H1 (cell line): ENCODE measurements at regions not wholly inside any gene's neighbourhood (a gene's known extent, or its start where the extent isn't known, plus 50 kb on each side); places are given as distances from the start of the nearest gene placed in this dataset.

Experiments used
- CTCF ChIA-PET: fragments of 300-600 bp; sonication (Branson Sonifier 250); formaldehyde crosslinking; loops from one replicate; lab custom pipeline; 2021; ENCODE audit not compliant: partially characterized antibody; lab: Charles Lee
- POLR2A ChIA-PET: fragments of 300-600 bp; sonication (Branson Sonifier 250); formaldehyde crosslinking; loops from one replicate; lab custom pipeline; 2021; ENCODE audit warnings: inconsistent platforms; ENCODE audit not compliant: partially characterized antibody; lab: Charles Lee
- DNase-seq, 2 experiments: peaks; one replicate each; pipeline versions ENCODE4 v3.0.0 to v3.0.0-alpha.2; 2010 to 2022; ENCODE audit warnings: low spot score in 2 of 2, low read depth in 1 of 2, mixed read lengths in 1 of 2
- FAIRE-seq: peaks from 2 replicates; lab custom pipeline; 2011; peaks lifted over from hg19 to GRCh38; lab: Jason Lieb, UNC
- H2AFZ ChIP-seq: 2 replicates; pipeline ENCODE4 v1.8.1; 2012; ENCODE audit warnings: low read length, inconsistent platforms
- H2AK5ac ChIP-seq: 2 replicates; pipeline ENCODE4 v1.6.1; 2013; ENCODE audit warnings: low read depth, low read length
- H2BK120ac ChIP-seq: replicated peaks from 2 replicates; pipeline ENCODE3; 2013; ENCODE audit warnings: low read depth, low read length, inconsistent platforms
- H2BK12ac ChIP-seq: 2 replicates; pipeline ENCODE4 v1.6.1; 2013; ENCODE audit warnings: low read depth, low read length
- H2BK15ac ChIP-seq: 2 replicates; pipeline ENCODE4 v1.6.1; 2013; ENCODE audit warnings: low read length
- H2BK20ac ChIP-seq: 2 replicates; pipeline ENCODE4 v1.6.1; 2013; ENCODE audit warnings: low read length
- H2BK5ac ChIP-seq: 2 replicates; pipeline ENCODE4 v1.6.1; 2013; ENCODE audit warnings: low read depth, low read length
- H3K14ac ChIP-seq: 2 replicates; pipeline ENCODE4 v1.6.1; 2013; ENCODE audit warnings: inconsistent platforms; ENCODE audit not compliant: insufficient read length
- H3K18ac ChIP-seq: 2 replicates; pipeline ENCODE4 v1.6.1; 2013; ENCODE audit warnings: low read length; ENCODE audit errors: extremely low read depth
- H3K23ac ChIP-seq: 2 replicates; pipeline ENCODE4 v1.6.1; 2013; ENCODE audit warnings: inconsistent platforms; ENCODE audit not compliant: insufficient read length
- H3K23me2 ChIP-seq: 2 replicates; pipeline ENCODE4 v1.6.1; 2013; ENCODE audit warnings: low read depth, low read length
- H3K27ac ChIP-seq: 2 replicates; pipeline ENCODE4 v1.6.1; 2011; ENCODE audit warnings: low read depth, low read length, inconsistent platforms
- H3K27me3 ChIP-seq, 4 experiments: replicated peaks in 1 of 4; 1 replicate in 1 of 4; 2 replicates in 3 of 4; pipeline versions ENCODE4 v1.6.1 to v1.8.1; 2011 to 2013; ENCODE audit warnings: low read length in 3 of 4, mild to moderate bottlenecking in 3 of 4, inconsistent platforms in 2 of 4, mixed read lengths in 2 of 4, moderate library complexity in 1 of 4; ENCODE audit not compliant: control insufficient read depth in 3 of 4, insufficient read depth in 3 of 4; ENCODE audit errors: extremely low read depth in 1 of 4
- H3K36me3 ChIP-seq, 4 experiments: 2 replicates each; pipeline versions ENCODE4 v1.6.1 to v1.8.1; 2011 to 2013; ENCODE audit warnings: mild to moderate bottlenecking in 4 of 4, low read length in 3 of 4, moderate library complexity in 2 of 4, control low read depth in 1 of 4, inconsistent platforms in 1 of 4; ENCODE audit not compliant: insufficient read depth in 4 of 4, control insufficient read depth in 2 of 4
- H3K4ac ChIP-seq: replicated peaks from 2 replicates; pipeline ENCODE3; 2013; ENCODE audit warnings: low read length, low read depth, mixed read lengths, inconsistent platforms; ENCODE audit not compliant: insufficient read length
- H3K4me1 ChIP-seq, 4 experiments: replicated peaks in 1 of 4; 1 replicate in 1 of 4; 2 replicates in 3 of 4; pipeline versions ENCODE4 v1.6.1 to v1.8.1; 2011 to 2013; ENCODE audit warnings: low read length in 3 of 4, inconsistent platforms in 2 of 4, mixed read lengths in 1 of 4; ENCODE audit not compliant: insufficient read depth in 4 of 4, control insufficient read depth in 3 of 4
- H3K4me2 ChIP-seq, 2 experiments: 2 replicates each; pipeline versions ENCODE4 v1.6.1 to v1.8.1; 2011 to 2013; ENCODE audit warnings: low read depth in 2 of 2, low read length in 2 of 2, control low read depth in 1 of 2, inconsistent platforms in 1 of 2, mild to moderate bottlenecking in 1 of 2; ENCODE audit not compliant: insufficient read depth in 1 of 2
- H3K4me3 ChIP-seq, 4 experiments: fragments of 200-600, 300-600 bp in 1 of 4; sonication (generic), shearing (Covaris generic), sonication (Bioruptor Twin) in 1 of 4; 2 replicates each; pipeline versions ENCODE4 v1.5.1 to v1.8.1; 2011 to 2016; ENCODE audit warnings: low read length in 4 of 4, low read depth in 3 of 4, control low read depth in 2 of 4, inconsistent platforms in 2 of 4, mild to moderate bottlenecking in 2 of 4, mixed read lengths in 1 of 4, moderate library complexity in 1 of 4; ENCODE audit not compliant: insufficient read depth in 2 of 4; ENCODE audit errors: extremely low read depth in 1 of 4
- H3K56ac ChIP-seq: replicated peaks from 2 replicates; pipeline ENCODE3; 2013; ENCODE audit warnings: low read depth, mild to moderate bottlenecking, mixed read lengths, low read length, inconsistent platforms; ENCODE audit not compliant: insufficient read length
- H3K79me1 ChIP-seq: 2 replicates; pipeline ENCODE4 v1.6.1; 2013; ENCODE audit warnings: low read depth, low read length, control low read depth
- H3K79me2 ChIP-seq, 2 experiments: 2 replicates each; pipeline versions ENCODE4 v1.6.1 to v1.8.1; 2012 to 2013; ENCODE audit warnings: low read length in 2 of 2, mild to moderate bottlenecking in 2 of 2, inconsistent platforms in 1 of 2; ENCODE audit not compliant: insufficient read depth in 2 of 2, control insufficient read depth in 1 of 2
- H3K9ac ChIP-seq, 4 experiments: replicated peaks in 1 of 4; 1 replicate in 1 of 4; 2 replicates in 3 of 4; pipeline versions ENCODE4 v1.6.1 to v1.8.1; 2011 to 2013; ENCODE audit warnings: low read depth in 3 of 4, low read length in 3 of 4, control low read depth in 2 of 4, mild to moderate bottlenecking in 2 of 4, moderate library complexity in 2 of 4, inconsistent platforms in 1 of 4; ENCODE audit errors: extremely low read depth in 1 of 4
- H3K9me3 ChIP-seq, 2 experiments: 2 replicates each; pipeline versions ENCODE4 v1.6.1 to v1.8.1; 2012 to 2013; ENCODE audit warnings: mild to moderate bottlenecking in 2 of 2, moderate library complexity in 2 of 2, control low read depth in 1 of 2, inconsistent platforms in 1 of 2, low read depth in 1 of 2, low read length in 1 of 2, mixed read lengths in 1 of 2; ENCODE audit not compliant: insufficient read depth in 2 of 2
- H4K20me1 ChIP-seq, 2 experiments: replicated peaks in 1 of 2; 2 replicates each; pipeline versions ENCODE3 to v1.8.1; 2011 to 2013; ENCODE audit warnings: inconsistent platforms in 2 of 2, low read length in 2 of 2, mild to moderate bottlenecking in 1 of 2; ENCODE audit not compliant: insufficient read depth in 2 of 2, control insufficient read depth in 1 of 2
- H4K5ac ChIP-seq: 2 replicates; pipeline ENCODE4 v1.6.1; 2013; ENCODE audit warnings: low read length, low read depth, mixed read lengths, inconsistent platforms; ENCODE audit not compliant: insufficient read length
- H4K8ac ChIP-seq: 2 replicates; pipeline ENCODE4 v1.8.0; 2013; ENCODE audit warnings: mild to moderate bottlenecking, moderate library complexity, low read length, inconsistent platforms; ENCODE audit not compliant: insufficient read depth; ENCODE audit errors: extremely low read depth
- H4K91ac ChIP-seq: replicated peaks from 2 replicates; pipeline ENCODE3; 2013; ENCODE audit warnings: low read length, mixed read lengths, inconsistent platforms; ENCODE audit not compliant: insufficient read length
- BACH1 ChIP-seq: IDR thresholded peaks from 2 replicates; pipeline ENCODE4 v1.6.1; 2012; ENCODE audit warnings: low read length, improper control_type of control experiment
- CHD1 ChIP-seq: IDR thresholded peaks from 2 replicates; pipeline ENCODE4 v1.6.1; 2012; ENCODE audit warnings: low read depth, low read length, improper control_type of control experiment
- CTBP2 ChIP-seq: IDR thresholded peaks from 2 replicates; pipeline ENCODE4 v1.7.0; 2011; ENCODE audit warnings: borderline replicate concordance, mild to moderate bottlenecking, moderate library complexity, mixed read lengths, low read length; ENCODE audit not compliant: insufficient read depth, insufficient read length
- GTF2F1 ChIP-seq: IDR thresholded peaks from 2 replicates; pipeline ENCODE4 v1.6.1; 2012; ENCODE audit warnings: low read depth, low read length, improper control_type of control experiment, borderline replicate concordance
- SAP30 ChIP-seq: fragments of 300-600 bp; sonication (generic); IDR thresholded peaks from 2 replicates; pipeline ENCODE4 v1.7.1; 2012; ENCODE audit warnings: low read length, moderate library complexity, mild to moderate bottlenecking, inconsistent platforms; ENCODE audit not compliant: insufficient read depth, insufficient replicate concordance
- SUZ12 ChIP-seq: fragments of 200-600 bp; sonication (generic); IDR thresholded peaks from 2 replicates; pipeline ENCODE4 v1.6.1; 2012; ENCODE audit warnings: mild to moderate bottlenecking, inconsistent platforms, low read length, moderate library complexity, mixed read lengths
- TAF1 ChIP-seq: IDR thresholded peaks from 2 replicates; pipeline ENCODE4 v1.6.1; 2011; ENCODE audit warnings: mild to moderate bottlenecking, low read depth, low read length
- TAF7 ChIP-seq: optimal IDR thresholded peaks from 2 replicates; pipeline ENCODE3; 2011; ENCODE audit warnings: low read depth, mild to moderate bottlenecking, inconsistent platforms, low read length, moderate library complexity, borderline replicate concordance
- TEAD4 ChIP-seq: IDR thresholded peaks from 2 replicates; pipeline ENCODE4 v1.6.1; 2012; ENCODE audit warnings: low read depth, low read length, inconsistent platforms, mixed read lengths
- USF2 ChIP-seq: IDR thresholded peaks from 2 replicates; pipeline ENCODE4 v1.6.1; 2011; ENCODE audit warnings: low read length, improper control_type of control experiment
- WGBS, 2 experiments: shearing (Covaris generic) in 1 of 2; methylation state at CpG; one replicate each; pipeline versions ENCODE4 v1.1.6 to v1.1.7; 2013 to 2015; ENCODE audit warnings: low lambda C conversion rate in 2 of 2, mixed read lengths in 2 of 2, inconsistent platforms in 1 of 2, low coverage in 1 of 2, missing lambda C conversion rate in 1 of 2; ENCODE audit not compliant: insufficient replicate concordance in 2 of 2, insufficient coverage in 1 of 2, insufficient read length in 1 of 2; ENCODE audit errors: extremely low coverage in 1 of 2, missing lambda C conversion rate in 1 of 2; 5-methylcytosine and 5-hydroxymethylcytosine counted together

DNA sequence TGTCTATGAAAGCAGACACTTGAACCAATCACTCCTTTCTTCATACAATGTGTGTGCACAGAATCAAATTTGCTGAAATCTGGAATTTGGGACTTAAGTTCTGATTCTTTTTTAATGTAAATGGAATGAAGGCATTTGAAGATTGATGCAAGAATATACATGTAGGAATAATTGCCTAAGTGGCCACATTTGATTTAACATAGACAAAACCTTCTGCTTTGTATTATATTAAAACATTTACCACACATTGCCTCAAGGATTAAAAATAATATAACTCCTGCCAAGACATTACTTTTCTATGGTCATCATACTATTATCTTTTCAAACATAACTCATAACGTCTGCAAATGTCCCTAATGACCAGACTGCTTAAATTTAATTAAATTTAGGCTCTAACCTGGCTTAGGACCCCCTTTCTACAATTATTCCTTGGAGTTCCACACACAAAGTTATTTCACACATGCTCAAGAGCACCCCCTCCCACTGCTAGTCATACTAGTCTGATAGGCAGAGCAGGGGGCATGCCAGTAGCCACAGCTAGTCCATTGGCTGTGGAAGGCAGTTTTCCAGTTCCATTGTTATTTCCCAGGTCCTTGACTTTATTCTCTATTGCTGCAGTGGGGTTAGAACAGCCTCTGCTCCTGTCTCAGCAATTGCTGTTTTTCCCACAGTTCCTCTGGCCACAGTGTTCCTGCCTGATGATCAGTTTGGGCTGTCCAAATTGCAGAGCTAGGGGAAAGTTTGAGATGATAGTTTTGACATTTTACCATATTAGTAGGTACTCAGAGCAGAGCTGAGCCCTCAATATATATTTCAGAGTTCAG lies 360.6 kb upstream of the GRAMD2B start:
- H3K56ac ChIP-seq, result no peak overlapping the region
- H3K36me3 ChIP-seq, result peaks cover 0 to 5% (median 0%) of the 10 kb centered on the region in 4 experiments; a peak in 2 of 8 replicates
- no peak overlapping the region for H4K5ac ChIP-seq
- FAIRE-seq, result no peak
- CTCF ChIA-PET, result interaction anchor here (1.0 kb wide), 1 partner anchor 38 kb away, joined by 3 read pairs; no protein-coding TSS in a partner anchor
- no peak overlapping the region for H3K23ac ChIP-seq
- H4K8ac ChIP-seq, result no peak overlapping the region
- H2BK20ac ChIP-seq, result 0 out of 2 replicates have a peak overlapping the region, but pooled peaks have one; percentile 55
- no peak overlapping the region for H2BK120ac ChIP-seq
- peak overlapping the region; percentile 5; the same call in 1 of the 2 replicates for H2BK5ac ChIP-seq
- H2AK5ac ChIP-seq, result no peak overlapping the region
- H3K4ac ChIP-seq, result no peak overlapping the region
- H3K27me3 ChIP-seq, result no peaks in the 10 kb centered on the region
- peak overlapping the region; percentile 5; the same call in 1 of the 2 replicates for H2BK15ac ChIP-seq
- H3K27ac ChIP-seq, result no peak overlapping the region
- POLR2A ChIA-PET, result interaction anchor here (1.7 kb wide), 1 partner anchor 9 kb away, joined by 4 read pairs; no protein-coding TSS in a partner anchor
- peaks cover 0 to 3% (median 1%) of the 10 kb centered on the region in 4 experiments; a peak in 2 of 7 replicates for H3K4me1 ChIP-seq
- H3K79me1 ChIP-seq, result no peaks in the 10 kb centered on the region
- WGBS, 2 experiments, result 4% methylated on average over 1 of the region's 1 CpG; no CpG with 5 or more reads in 1 of the 2 experiments
- H2BK12ac ChIP-seq, result 0 out of 2 replicates have a peak overlapping the region, but pooled peaks have one; percentile 55
- H3K9ac ChIP-seq, result no peak overlapping the region
- H3K18ac ChIP-seq, result no peak overlapping the region
- no peaks in the 10 kb centered on the region for H4K20me1 ChIP-seq
- H2AFZ ChIP-seq, result no peak overlapping the region
- H3K79me2 ChIP-seq, result no peaks in the 10 kb centered on the region
- no peak for DNase-seq
- H3K14ac ChIP-seq, result no peak overlapping the region
- H4K91ac ChIP-seq, result no peak overlapping the region
- TF ChIP-seq BACH1 (no peak), TEAD4 (no peak), TAF7 (no peak), CTBP2 (no peak), SUZ12 (no peak), SAP30 (no peak), TAF1 (no peak), GTF2F1 (no peak), CHD1 (no peak), USF2 (no peak)
- no peak overlapping the region for H3K4me2 ChIP-seq
- no peak overlapping the region for H3K4me3 ChIP-seq
- H3K9me3 ChIP-seq, result peaks cover 0 to 8% of the 10 kb centered on the region in 2 experiments; a peak in 1 of 4 replicates
- no peaks in the 10 kb centered on the region for H3K23me2 ChIP-seq
